ENCODE measurements at regions not wholly inside any gene's neighbourhood (a gene's known extent, or its start where the extent isn't known, plus 50 kb on each side); places are given as distances from the start of the nearest gene placed in this dataset.

GRCh38 chr18:44273298-44273697 is 407.4 kb upstream of the SETBP1 start:
- no peak for DNase-seq (ENCODE audit: low read depth, low spot score)
- Histone ChIP-seq H3K27ac (ENCODE audit: control insufficient read depth, insufficient read depth, low read length) (no peak overlapping the region), H3K9me1 (ENCODE audit: control insufficient read depth, extremely low read depth, insufficient read depth, low read length) (no peaks in the 10 kb centered on the region), H2AFZ (ENCODE audit: control insufficient read depth, low read length) (no peak overlapping the region), H3K4me1 (ENCODE audit: control insufficient read depth, extremely low read depth, insufficient read depth, low read length) (no peaks in the 10 kb centered on the region), H3K9me3 (ENCODE audit: control insufficient read depth, low read depth, low read length) (no peaks in the 10 kb centered on the region), H3K27me3 (ENCODE audit: control insufficient read depth, extremely low read depth, insufficient read depth, low read length) (no peaks in the 10 kb centered on the region), H3K79me2 (ENCODE audit: control insufficient read depth, insufficient read depth, low read length) (no peaks in the 10 kb centered on the region), H3K4me3 (ENCODE audit: control insufficient read depth in 2 of 3, extremely low read depth in 1 of 3, insufficient read depth in 2 of 3, low read depth in 1 of 3, low read length in 3 of 3) (no peak overlapping the region), H3K9ac (ENCODE audit: control insufficient read depth, extremely low read depth, insufficient read depth, low read length) (no peak overlapping the region), H3K36me3 (ENCODE audit: control insufficient read depth in 2 of 2, extremely low read depth in 1 of 2, insufficient read depth in 2 of 2, low read length in 2 of 2) (no peaks in the 10 kb centered on the region), H3K4me2 (ENCODE audit: control insufficient read depth, extremely low read depth, insufficient read depth, low read depth, low read length) (no peak overlapping the region), H4K20me1 (ENCODE audit: control insufficient read depth, extremely low read depth, insufficient read depth, low read length) (no peaks in the 10 kb centered on the region)
- TF ChIP-seq EZH2 (IDR thresholded peaks at IDR 0.05; ENCODE audit: low read length), result no peak
- TF ChIP-seq, protein P1, sequence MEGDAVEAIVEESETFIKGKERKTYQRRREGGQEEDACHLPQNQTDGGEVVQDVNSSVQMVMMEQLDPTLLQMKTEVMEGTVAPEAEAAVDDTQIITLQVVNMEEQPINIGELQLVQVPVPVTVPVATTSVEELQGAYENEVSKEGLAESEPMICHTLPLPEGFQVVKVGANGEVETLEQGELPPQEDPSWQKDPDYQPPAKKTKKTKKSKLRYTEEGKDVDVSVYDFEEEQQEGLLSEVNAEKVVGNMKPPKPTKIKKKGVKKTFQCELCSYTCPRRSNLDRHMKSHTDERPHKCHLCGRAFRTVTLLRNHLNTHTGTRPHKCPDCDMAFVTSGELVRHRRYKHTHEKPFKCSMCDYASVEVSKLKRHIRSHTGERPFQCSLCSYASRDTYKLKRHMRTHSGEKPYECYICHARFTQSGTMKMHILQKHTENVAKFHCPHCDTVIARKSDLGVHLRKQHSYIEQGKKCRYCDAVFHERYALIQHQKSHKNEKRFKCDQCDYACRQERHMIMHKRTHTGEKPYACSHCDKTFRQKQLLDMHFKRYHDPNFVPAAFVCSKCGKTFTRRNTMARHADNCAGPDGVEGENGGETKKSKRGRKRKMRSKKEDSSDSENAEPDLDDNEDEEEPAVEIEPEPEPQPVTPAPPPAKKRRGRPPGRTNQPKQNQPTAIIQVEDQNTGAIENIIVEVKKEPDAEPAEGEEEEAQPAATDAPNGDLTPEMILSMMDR (optimal IDR thresholded peaks at IDR 0.05 in 1 of 3, IDR thresholded peaks at IDR 0.05 in 1 of 3, conservative IDR thresholded peaks at IDR 0.05 in 1 of 3; ENCODE audit: extremely low read depth in 1 of 3, insufficient read depth in 2 of 3, low read length in 3 of 3), result no peak
- FAIRE-seq, result no peak
- dilution Hi-C loops (cut with MboI; ENCODE audit: extremely low pct_ligation_motif_present, low sequenced_read_pairs), result no loop called here

DNA sequence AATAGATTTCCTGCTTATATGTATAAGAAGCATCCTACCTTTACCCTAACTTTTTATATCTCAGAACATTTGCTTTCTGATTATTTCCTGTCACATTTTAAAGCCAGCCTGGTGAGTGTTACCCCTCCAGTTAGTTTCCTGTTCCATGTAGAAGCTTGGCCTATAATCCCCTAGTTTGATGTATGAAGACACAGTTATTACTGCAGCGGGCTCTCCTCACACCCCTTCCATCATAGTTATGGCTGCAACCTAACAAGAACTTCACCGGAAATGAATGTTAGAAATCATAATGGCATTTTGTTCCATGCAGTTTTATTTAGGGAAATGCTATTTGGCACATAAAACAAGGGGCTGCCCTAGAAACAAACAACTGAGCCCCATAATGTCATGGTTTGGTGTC is 400.2 kb upstream of the SETBP1 start:
- TF ChIP-seq, protein P1 (optimal IDR thresholded peaks at IDR 0.05 in 1 of 3, IDR thresholded peaks at IDR 0.05 in 1 of 3, conservative IDR thresholded peaks at IDR 0.05 in 1 of 3; ENCODE audit: extremely low read depth in 1 of 3, insufficient read depth in 2 of 3, low read length in 3 of 3), result no peak
- no peak for TF ChIP-seq EZH2 (IDR thresholded peaks at IDR 0.05; ENCODE audit: low read length)
- Histone ChIP-seq H3K27me3 (ENCODE audit: control insufficient read depth, extremely low read depth, insufficient read depth, low read length) (no peaks in the 10 kb centered on the region), H3K4me3 (ENCODE audit: control insufficient read depth in 2 of 3, extremely low read depth in 1 of 3, insufficient read depth in 2 of 3, low read depth in 1 of 3, low read length in 3 of 3) (no peak overlapping the region), H3K9me3 (ENCODE audit: control insufficient read depth, low read depth, low read length) (no peaks in the 10 kb centered on the region), H3K4me2 (ENCODE audit: control insufficient read depth, extremely low read depth, insufficient read depth, low read depth, low read length) (no peak overlapping the region), H2AFZ (ENCODE audit: control insufficient read depth, low read length) (no peak overlapping the region), H3K9me1 (ENCODE audit: control insufficient read depth, extremely low read depth, insufficient read depth, low read length) (no peaks in the 10 kb centered on the region), H3K79me2 (ENCODE audit: control insufficient read depth, insufficient read depth, low read length) (no peaks in the 10 kb centered on the region), H4K20me1 (ENCODE audit: control insufficient read depth, extremely low read depth, insufficient read depth, low read length) (no peaks in the 10 kb centered on the region), H3K36me3 (ENCODE audit: control insufficient read depth in 2 of 2, extremely low read depth in 1 of 2, insufficient read depth in 2 of 2, low read length in 2 of 2) (no peaks in the 10 kb centered on the region), H3K27ac (ENCODE audit: control insufficient read depth, insufficient read depth, low read length) (no peak overlapping the region), H3K9ac (ENCODE audit: control insufficient read depth, extremely low read depth, insufficient read depth, low read length) (no peak overlapping the region), H3K4me1 (ENCODE audit: control insufficient read depth, extremely low read depth, insufficient read depth, low read length) (no peaks in the 10 kb centered on the region)
- DNase-seq (ENCODE audit: low read depth, low spot score) (no peak), FAIRE-seq (no peak)
- dilution Hi-C loops (cut with MboI; ENCODE audit: extremely low pct_ligation_motif_present, low sequenced_read_pairs), result no loop called here

All from keratinocyte (primary cell).